GM19395 (cell line): ENCODE measurements at regions not wholly inside any gene's neighbourhood (a gene's known extent, or its start where the extent isn't known, plus 50 kb on each side); places are given as distances from the start of the nearest gene placed in this dataset.

ENCODE experiments used
- ATAC-seq: cut with Tn5 transposase; IDR thresholded peaks from one replicate; pipeline ENCODE4 v1.9.1; 2021; ENCODE audit warnings: mild to moderate bottlenecking, moderate library complexity; ENCODE audit not compliant: unreplicated experiment

GRCh38 chr10:128312250-128312649 is 186.0 kb upstream of the MKI67 start:
- ATAC-seq, result no peak

- ATAC-seq, result no peak
Observed at GRCh38 chr10:128314686-128315085, 188.5 kb upstream of the MKI67 start.

GRCh38 chr10:128316121-128316726 is 190.0 kb upstream of the MKI67 start:
- no peak for ATAC-seq

GRCh38 chr10:128316925-128317324 is 190.7 kb upstream of the MKI67 start:
- ATAC-seq, result no peak

- no peak for ATAC-seq
Observed at GRCh38 chr10:128318366-128318765, 192.1 kb upstream of the MKI67 start.

GRCh38 chr10:128318913-128319312 is 192.7 kb upstream of the MKI67 start:
- no peak for ATAC-seq

GRCh38 chr10:128322106-128322505 is 195.9 kb upstream of the MKI67 start:
- ATAC-seq, result no peak

GRCh38 chr10:128322950-128323349 is 196.7 kb upstream of the MKI67 start:
- ATAC-seq, result no peak

- no peak for ATAC-seq
Observed at GRCh38 chr10:128324058-128324827, 198.0 kb upstream of the MKI67 start.

- ATAC-seq, result no peak
Observed at GRCh38 chr10:128325788-128326187, 199.6 kb upstream of the MKI67 start.

GRCh38 chr10:128326251-128326650 is 200.0 kb upstream of the MKI67 start:
- ATAC-seq, result no peak

- no peak for ATAC-seq
Observed at GRCh38 chr10:128326851-128327250, 200.6 kb upstream of the MKI67 start.

- ATAC-seq, result no peak
Observed at GRCh38 chr10:128336401-128336800, 210.2 kb upstream of the MKI67 start.

GRCh38 chr10:128337860-128338378 is 211.7 kb upstream of the MKI67 start:
- ATAC-seq, result no peak

GRCh38 chr10:128338951-128339350 is 212.7 kb upstream of the MKI67 start:
- ATAC-seq, result no peak

- ATAC-seq, result no peak
Observed at GRCh38 chr10:128339753-128340152, 213.5 kb upstream of the MKI67 start.

- ATAC-seq, result no peak
Observed at GRCh38 chr10:128345353-128345752, 219.1 kb upstream of the MKI67 start.

GRCh38 chr10:128360783-128361182 is 234.6 kb upstream of the MKI67 start:
- no peak for ATAC-seq

- ATAC-seq, result no peak
Observed at GRCh38 chr10:128361487-128361886, 235.3 kb upstream of the MKI67 start.

- no peak for ATAC-seq
Observed at GRCh38 chr10:128362514-128362913, 236.3 kb upstream of the MKI67 start.

GRCh38 chr10:128364631-128365030 is 238.4 kb upstream of the MKI67 start:
- no peak for ATAC-seq

- ATAC-seq, result no peak
Observed at GRCh38 chr10:128365156-128365725, 239.0 kb upstream of the MKI67 start.
